H1 (cell line): ENCODE measurements at regions not wholly inside any gene's neighbourhood (a gene's known extent, or its start where the extent isn't known, plus 50 kb on each side); places are given as distances from the start of the nearest gene placed in this dataset.

Source experiments
- CTCF ChIA-PET: fragments of 300-600 bp; sonication (Branson Sonifier 250); formaldehyde crosslinking; loops from one replicate; lab custom pipeline; 2021; ENCODE audit not compliant: partially characterized antibody; lab: Charles Lee
- POLR2A ChIA-PET: fragments of 300-600 bp; sonication (Branson Sonifier 250); formaldehyde crosslinking; loops from one replicate; lab custom pipeline; 2021; ENCODE audit warnings: inconsistent platforms; ENCODE audit not compliant: partially characterized antibody; lab: Charles Lee
- DNase-seq, 2 experiments: peaks; one replicate each; pipeline versions ENCODE4 v3.0.0 to v3.0.0-alpha.2; 2010 to 2022; ENCODE audit warnings: low spot score in 2 of 2, low read depth in 1 of 2, mixed read lengths in 1 of 2
- FAIRE-seq: peaks from 2 replicates; lab custom pipeline; 2011; peaks lifted over from hg19 to GRCh38; lab: Jason Lieb, UNC
- H2AFZ ChIP-seq: 2 replicates; pipeline ENCODE4 v1.8.1; 2012; ENCODE audit warnings: low read length, inconsistent platforms
- H2AK5ac ChIP-seq: 2 replicates; pipeline ENCODE4 v1.6.1; 2013; ENCODE audit warnings: low read depth, low read length
- H2BK120ac ChIP-seq: replicated peaks from 2 replicates; pipeline ENCODE3; 2013; ENCODE audit warnings: low read depth, low read length, inconsistent platforms
- H2BK12ac ChIP-seq: 2 replicates; pipeline ENCODE4 v1.6.1; 2013; ENCODE audit warnings: low read depth, low read length
- H2BK15ac ChIP-seq: 2 replicates; pipeline ENCODE4 v1.6.1; 2013; ENCODE audit warnings: low read length
- H2BK20ac ChIP-seq: 2 replicates; pipeline ENCODE4 v1.6.1; 2013; ENCODE audit warnings: low read length
- H2BK5ac ChIP-seq: 2 replicates; pipeline ENCODE4 v1.6.1; 2013; ENCODE audit warnings: low read depth, low read length
- H3K14ac ChIP-seq: 2 replicates; pipeline ENCODE4 v1.6.1; 2013; ENCODE audit warnings: inconsistent platforms; ENCODE audit not compliant: insufficient read length
- H3K18ac ChIP-seq: 2 replicates; pipeline ENCODE4 v1.6.1; 2013; ENCODE audit warnings: low read length; ENCODE audit errors: extremely low read depth
- H3K23ac ChIP-seq: 2 replicates; pipeline ENCODE4 v1.6.1; 2013; ENCODE audit warnings: inconsistent platforms; ENCODE audit not compliant: insufficient read length
- H3K23me2 ChIP-seq: 2 replicates; pipeline ENCODE4 v1.6.1; 2013; ENCODE audit warnings: low read depth, low read length
- H3K27ac ChIP-seq: 2 replicates; pipeline ENCODE4 v1.6.1; 2011; ENCODE audit warnings: low read depth, low read length, inconsistent platforms
- H3K27me3 ChIP-seq, 4 experiments: replicated peaks in 1 of 4; 1 replicate in 1 of 4; 2 replicates in 3 of 4; pipeline versions ENCODE4 v1.6.1 to v1.8.1; 2011 to 2013; ENCODE audit warnings: low read length in 3 of 4, mild to moderate bottlenecking in 3 of 4, inconsistent platforms in 2 of 4, mixed read lengths in 2 of 4, moderate library complexity in 1 of 4; ENCODE audit not compliant: control insufficient read depth in 3 of 4, insufficient read depth in 3 of 4; ENCODE audit errors: extremely low read depth in 1 of 4
- H3K36me3 ChIP-seq, 4 experiments: 2 replicates each; pipeline versions ENCODE4 v1.6.1 to v1.8.1; 2011 to 2013; ENCODE audit warnings: mild to moderate bottlenecking in 4 of 4, low read length in 3 of 4, moderate library complexity in 2 of 4, control low read depth in 1 of 4, inconsistent platforms in 1 of 4; ENCODE audit not compliant: insufficient read depth in 4 of 4, control insufficient read depth in 2 of 4
- H3K4ac ChIP-seq: replicated peaks from 2 replicates; pipeline ENCODE3; 2013; ENCODE audit warnings: low read length, low read depth, mixed read lengths, inconsistent platforms; ENCODE audit not compliant: insufficient read length
- H3K4me1 ChIP-seq, 4 experiments: replicated peaks in 1 of 4; 1 replicate in 1 of 4; 2 replicates in 3 of 4; pipeline versions ENCODE4 v1.6.1 to v1.8.1; 2011 to 2013; ENCODE audit warnings: low read length in 3 of 4, inconsistent platforms in 2 of 4, mixed read lengths in 1 of 4; ENCODE audit not compliant: insufficient read depth in 4 of 4, control insufficient read depth in 3 of 4
- H3K4me2 ChIP-seq, 2 experiments: 2 replicates each; pipeline versions ENCODE4 v1.6.1 to v1.8.1; 2011 to 2013; ENCODE audit warnings: low read depth in 2 of 2, low read length in 2 of 2, control low read depth in 1 of 2, inconsistent platforms in 1 of 2, mild to moderate bottlenecking in 1 of 2; ENCODE audit not compliant: insufficient read depth in 1 of 2
- H3K4me3 ChIP-seq, 4 experiments: fragments of 200-600, 300-600 bp in 1 of 4; sonication (generic), shearing (Covaris generic), sonication (Bioruptor Twin) in 1 of 4; 2 replicates each; pipeline versions ENCODE4 v1.5.1 to v1.8.1; 2011 to 2016; ENCODE audit warnings: low read length in 4 of 4, low read depth in 3 of 4, control low read depth in 2 of 4, inconsistent platforms in 2 of 4, mild to moderate bottlenecking in 2 of 4, mixed read lengths in 1 of 4, moderate library complexity in 1 of 4; ENCODE audit not compliant: insufficient read depth in 2 of 4; ENCODE audit errors: extremely low read depth in 1 of 4
- H3K56ac ChIP-seq: replicated peaks from 2 replicates; pipeline ENCODE3; 2013; ENCODE audit warnings: low read depth, mild to moderate bottlenecking, mixed read lengths, low read length, inconsistent platforms; ENCODE audit not compliant: insufficient read length
- H3K79me1 ChIP-seq: 2 replicates; pipeline ENCODE4 v1.6.1; 2013; ENCODE audit warnings: low read depth, low read length, control low read depth
- H3K79me2 ChIP-seq, 2 experiments: 2 replicates each; pipeline versions ENCODE4 v1.6.1 to v1.8.1; 2012 to 2013; ENCODE audit warnings: low read length in 2 of 2, mild to moderate bottlenecking in 2 of 2, inconsistent platforms in 1 of 2; ENCODE audit not compliant: insufficient read depth in 2 of 2, control insufficient read depth in 1 of 2
- H3K9ac ChIP-seq, 4 experiments: replicated peaks in 1 of 4; 1 replicate in 1 of 4; 2 replicates in 3 of 4; pipeline versions ENCODE4 v1.6.1 to v1.8.1; 2011 to 2013; ENCODE audit warnings: low read depth in 3 of 4, low read length in 3 of 4, control low read depth in 2 of 4, mild to moderate bottlenecking in 2 of 4, moderate library complexity in 2 of 4, inconsistent platforms in 1 of 4; ENCODE audit errors: extremely low read depth in 1 of 4
- H3K9me3 ChIP-seq, 2 experiments: 2 replicates each; pipeline versions ENCODE4 v1.6.1 to v1.8.1; 2012 to 2013; ENCODE audit warnings: mild to moderate bottlenecking in 2 of 2, moderate library complexity in 2 of 2, control low read depth in 1 of 2, inconsistent platforms in 1 of 2, low read depth in 1 of 2, low read length in 1 of 2, mixed read lengths in 1 of 2; ENCODE audit not compliant: insufficient read depth in 2 of 2
- H4K20me1 ChIP-seq, 2 experiments: replicated peaks in 1 of 2; 2 replicates each; pipeline versions ENCODE3 to v1.8.1; 2011 to 2013; ENCODE audit warnings: inconsistent platforms in 2 of 2, low read length in 2 of 2, mild to moderate bottlenecking in 1 of 2; ENCODE audit not compliant: insufficient read depth in 2 of 2, control insufficient read depth in 1 of 2
- H4K5ac ChIP-seq: 2 replicates; pipeline ENCODE4 v1.6.1; 2013; ENCODE audit warnings: low read length, low read depth, mixed read lengths, inconsistent platforms; ENCODE audit not compliant: insufficient read length
- H4K8ac ChIP-seq: 2 replicates; pipeline ENCODE4 v1.8.0; 2013; ENCODE audit warnings: mild to moderate bottlenecking, moderate library complexity, low read length, inconsistent platforms; ENCODE audit not compliant: insufficient read depth; ENCODE audit errors: extremely low read depth
- H4K91ac ChIP-seq: replicated peaks from 2 replicates; pipeline ENCODE3; 2013; ENCODE audit warnings: low read length, mixed read lengths, inconsistent platforms; ENCODE audit not compliant: insufficient read length
- ATF3 ChIP-seq: IDR thresholded peaks from 2 replicates; pipeline ENCODE4 v1.6.1; 2011; ENCODE audit warnings: low read depth, mild to moderate bottlenecking, low read length; ENCODE audit not compliant: insufficient read depth
- CBX8 ChIP-seq: fragments of 300-800, 300-1000 bp; sonication (generic); IDR thresholded peaks from 2 replicates; pipeline ENCODE4 v1.7.1; 2016; ENCODE audit warnings: low read depth, low read length, borderline replicate concordance
- CREB1 ChIP-seq: IDR thresholded peaks from 2 replicates; pipeline ENCODE4 v1.6.1; 2012; ENCODE audit warnings: inconsistent platforms
- FOSL1 ChIP-seq: IDR thresholded peaks from 2 replicates; pipeline ENCODE4 v1.6.1; 2011; ENCODE audit warnings: mild to moderate bottlenecking, low read depth, low read length, moderate library complexity; ENCODE audit not compliant: insufficient read depth
- GABPA ChIP-seq: IDR thresholded peaks from 2 replicates; pipeline ENCODE4 v1.6.1; 2011; ENCODE audit warnings: mild to moderate bottlenecking, low read length, moderate library complexity, borderline replicate concordance; ENCODE audit not compliant: insufficient read depth
- HDAC6 ChIP-seq: IDR thresholded peaks from one replicate; pipeline ENCODE4 v1.7.1; 2012; ENCODE audit warnings: low read depth, mild to moderate bottlenecking, inconsistent platforms, low read length, moderate library complexity
- KDM4A ChIP-seq: IDR thresholded peaks from one replicate; pipeline ENCODE4 v1.7.1; 2012; ENCODE audit warnings: low read depth, mild to moderate bottlenecking, moderate library complexity, low read length, inconsistent platforms; ENCODE audit not compliant: severe bottlenecking
- POU5F1 ChIP-seq: IDR thresholded peaks from 2 replicates; pipeline ENCODE4 v1.6.1; 2011; ENCODE audit warnings: low read depth, mild to moderate bottlenecking, low read length, moderate library complexity
- RBBP5 ChIP-seq: IDR thresholded peaks from 2 replicates; pipeline ENCODE4 v1.7.1; 2012; ENCODE audit warnings: low read depth, mild to moderate bottlenecking, inconsistent platforms, low read length, moderate library complexity, borderline replicate concordance
- RXRA ChIP-seq: IDR thresholded peaks from 2 replicates; pipeline ENCODE4 v1.6.1; 2011; ENCODE audit warnings: low read depth, mild to moderate bottlenecking, low read length, moderate library complexity; ENCODE audit not compliant: insufficient read depth
- SIN3A ChIP-seq, 2 experiments: IDR thresholded peaks in 1 of 2; conservative IDR thresholded peaks in 1 of 2; 2 replicates each; pipeline ENCODE4 v1.6.1; 2011 to 2012; ENCODE audit warnings: low read length in 2 of 2, improper control_type of control experiment in 1 of 2, low read depth in 1 of 2, mild to moderate bottlenecking in 1 of 2
- SP1 ChIP-seq: IDR thresholded peaks from 2 replicates; pipeline ENCODE4 v1.6.1; 2011; ENCODE audit warnings: low read depth, low read length
- SP2 ChIP-seq: IDR thresholded peaks from 2 replicates; pipeline ENCODE4 v1.6.1; 2012; ENCODE audit warnings: mild to moderate bottlenecking, low read length, inconsistent platforms
- SRF ChIP-seq: IDR thresholded peaks from 2 replicates; pipeline ENCODE4 v1.6.1; 2011; ENCODE audit warnings: mild to moderate bottlenecking, low read depth, low read length, moderate library complexity
- TAF7 ChIP-seq: optimal IDR thresholded peaks from 2 replicates; pipeline ENCODE3; 2011; ENCODE audit warnings: low read depth, mild to moderate bottlenecking, inconsistent platforms, low read length, moderate library complexity, borderline replicate concordance
- WGBS, 2 experiments: shearing (Covaris generic) in 1 of 2; methylation state at CpG; one replicate each; pipeline versions ENCODE4 v1.1.6 to v1.1.7; 2013 to 2015; ENCODE audit warnings: low lambda C conversion rate in 2 of 2, mixed read lengths in 2 of 2, inconsistent platforms in 1 of 2, low coverage in 1 of 2, missing lambda C conversion rate in 1 of 2; ENCODE audit not compliant: insufficient replicate concordance in 2 of 2, insufficient coverage in 1 of 2, insufficient read length in 1 of 2; ENCODE audit errors: extremely low coverage in 1 of 2, missing lambda C conversion rate in 1 of 2; 5-methylcytosine and 5-hydroxymethylcytosine counted together

- no peak overlapping the region for H2AK5ac ChIP-seq
- H2BK12ac ChIP-seq, result no peak overlapping the region
- no peak overlapping the region for H3K14ac ChIP-seq
- H3K18ac ChIP-seq, result no peak overlapping the region
- no peaks in the 10 kb centered on the region for H3K79me2 ChIP-seq
- H3K23ac ChIP-seq, result no peak overlapping the region
- no peaks in the 10 kb centered on the region for H3K23me2 ChIP-seq
- no peak overlapping the region for H4K91ac ChIP-seq
- DNase-seq (no peak), FAIRE-seq (no peak)
- no peaks in the 10 kb centered on the region for H3K4me1 ChIP-seq
- H3K56ac ChIP-seq, result no peak overlapping the region
- H2BK15ac ChIP-seq, result no peak overlapping the region
- no peak overlapping the region for H4K5ac ChIP-seq
- no peak overlapping the region for H4K8ac ChIP-seq
- H3K4me2 ChIP-seq, result no peak overlapping the region
- H2BK5ac ChIP-seq, result no peak overlapping the region
- H3K4me3 ChIP-seq, result no peak overlapping the region
- POLR2A ChIA-PET, result no interaction called here
- peaks cover 0 to 3% of the 10 kb centered on the region in 2 experiments; a peak in 1 of 4 replicates for H3K9me3 ChIP-seq
- no peak overlapping the region for H3K4ac ChIP-seq
- no peak overlapping the region for H2BK120ac ChIP-seq
- 95% methylated on average over 5 of the region's 5 CpGs; no CpG with 5 or more reads in 1 of the 2 experiments for WGBS, 2 experiments
- H3K27ac ChIP-seq, result no peak overlapping the region
- H3K27me3 ChIP-seq, result no peaks in the 10 kb centered on the region
- no peak overlapping the region for H3K9ac ChIP-seq
- H4K20me1 ChIP-seq, result no peaks in the 10 kb centered on the region
- no peaks in the 10 kb centered on the region for H3K36me3 ChIP-seq
- H3K79me1 ChIP-seq, result no peaks in the 10 kb centered on the region
- no peak overlapping the region for H2AFZ ChIP-seq
- CTCF ChIA-PET, result interaction anchor here (1.3 kb wide), 1 partner anchor 32 kb away, joined by 3 read pairs; no protein-coding TSS in a partner anchor
- H2BK20ac ChIP-seq, result no peak overlapping the region
- TF ChIP-seq CBX8 (no peak), SP2 (no peak), POU5F1 (no peak), GABPA (no peak), SP1 (no peak), ATF3 (no peak), SIN3A (conservative IDR thresholded peaks at IDR 0.05 in 1 of 2, IDR thresholded peaks at IDR 0.05 in 1 of 2; ENCODE audit: low read depth in 1 of 2, low read length in 2 of 2) (no peak), FOSL1 (no peak), TAF7 (no peak), RXRA (no peak), KDM4A (no peak), HDAC6 (no peak), CREB1 (no peak), RBBP5 (no peak), SRF (no peak)
These were observed 177.0 kb upstream of the RBMS1 start for GRCh38 chr2:160670618-160671017.
